Thyroid gland (tissue), 4 donors: ENCODE measurements at regions not wholly inside any gene's neighbourhood (a gene's known extent, or its start where the extent isn't known, plus 50 kb on each side); places are given as distances from the start of the nearest gene placed in this dataset.
"Not testable (repeated sequence)": the region's sequence is repeated elsewhere in the genome, so short reads cannot be mapped to it uniquely, and the experiment has no call there.

Experiments
- DNase-seq, 2 donors: peaks; one replicate each; pipeline ENCODE4 v3.0.0-alpha.2; 2019
- H3K27ac ChIP-seq, 3 donors: fragments of 200-600 bp; sonication (generic); 1 replicate in 2 of 3; 2 replicates in 1 of 3; pipeline ENCODE4 v1.5.1; 2016 to 2019; ENCODE audit warnings: mild to moderate bottlenecking in 1 of 3, moderate library complexity in 1 of 3
- H3K27me3 ChIP-seq: fragments of 200-600 bp; sonication (generic); one replicate; pipeline ENCODE4 v1.5.1; 2019
- H3K36me3 ChIP-seq, 2 donors: fragments of 200-600 bp; sonication (generic); one replicate each; pipeline ENCODE4 v1.5.1; 2016 to 2019
- H3K4me1 ChIP-seq, 2 donors: fragments of 200-600 bp; sonication (generic); one replicate each; pipeline ENCODE4 v1.5.1; 2017 to 2019
- H3K4me3 ChIP-seq, 3 donors: fragments of 200-600 bp; sonication (generic); replicated peaks in 1 of 3; 1 replicate in 2 of 3; 2 replicates in 1 of 3; pipeline ENCODE4 v1.5.1; 2016; ENCODE audit warnings: mild to moderate bottlenecking in 1 of 3
- H3K9me3 ChIP-seq: fragments of 200-600 bp; sonication (generic); one replicate; pipeline ENCODE4 v1.5.1; 2017
- CTCF ChIP-seq, 6 experiments: fragments of 200-600 bp in 3 of 6; fragments of 450-650 bp in 3 of 6; sonication (generic) in 3 of 6; IDR thresholded peaks; one replicate each; pipeline ENCODE4 v1.5.1; 2016 to 2019; ENCODE audit warnings: antibody characterized with exemption in 6 of 6, mild to moderate bottlenecking in 2 of 6, inconsistent platforms in 1 of 6, moderate library complexity in 1 of 6
- POLR2A ChIP-seq, 2 donors: fragments of 450-650 bp; IDR thresholded peaks; one replicate each; pipeline ENCODE4 v1.6.1; 2017; ENCODE audit warnings: antibody characterized with exemption in 2 of 2, mild to moderate bottlenecking in 2 of 2, moderate library complexity in 1 of 2
- WGBS, 2 donors: methylation state at CpG; one replicate each; pipeline ENCODE4 v1.1.5; 2017; 5-methylcytosine and 5-hydroxymethylcytosine counted together
- intact Hi-C: fragments of 100-400 bp; cut with DNase I; formaldehyde crosslinking; loops from one replicate; pipeline ENCODE4 v1.15.1; 2023

- H3K9me3 ChIP-seq, result no peaks in the 10 kb centered on the region
- TF ChIP-seq CTCF (IDR thresholded peaks at IDR 0.05), result no peak
- TF ChIP-seq POLR2A (IDR thresholded peaks at IDR 0.05), result no peak
- WGBS, 2 donors, result 68 to 72% methylated on average over 6 of the region's 6 CpGs
- H3K4me3 ChIP-seq, result no peak overlapping the region
- no peaks in the 10 kb centered on the region for H3K27me3 ChIP-seq
- intact Hi-C loops, result no loop called here
- H3K4me1 ChIP-seq, result no peaks in the 10 kb centered on the region
- no peaks in the 10 kb centered on the region for H3K36me3 ChIP-seq
- no peak for DNase-seq
- no peak overlapping the region for H3K27ac ChIP-seq
Measured at GRCh38 chr1:118291661-118292060, 106.6 kb upstream of the SPAG17 start.

GRCh38 chr1:118290571-118290970 is 105.5 kb upstream of the SPAG17 start:
- Histone ChIP-seq H3K36me3 (no peaks in the 10 kb centered on the region), H3K9me3 (no peaks in the 10 kb centered on the region), H3K27ac (no peak overlapping the region), H3K27me3 (no peaks in the 10 kb centered on the region), H3K4me3 (no peak overlapping the region), H3K4me1 (no peaks in the 10 kb centered on the region)
- no peak for TF ChIP-seq POLR2A (IDR thresholded peaks at IDR 0.05)
- no peak for TF ChIP-seq CTCF (IDR thresholded peaks at IDR 0.05)
- 88 to 89% methylated on average over 6 of the region's 6 CpGs for WGBS, 2 donors
- intact Hi-C loops, result no loop called here
- DNase-seq, result no peak

- intact Hi-C loops, result no loop called here
- H3K36me3 ChIP-seq, result no peaks in the 10 kb centered on the region
- H3K27me3 ChIP-seq, result no peaks in the 10 kb centered on the region
- H3K4me3 ChIP-seq, result no peak overlapping the region
- H3K4me1 ChIP-seq, result no peaks in the 10 kb centered on the region
- H3K9me3 ChIP-seq, result no peaks in the 10 kb centered on the region
- 86 to 88% methylated on average over 4 of the region's 4 CpGs for WGBS, 2 donors
- H3K27ac ChIP-seq, result no peak overlapping the region
- no peak for TF ChIP-seq POLR2A (IDR thresholded peaks at IDR 0.05)
- no peak for TF ChIP-seq CTCF (IDR thresholded peaks at IDR 0.05)
- no peak for DNase-seq
Measured at GRCh38 chr1:118290046-118290445, 105.0 kb upstream of the SPAG17 start.

- 84 to 95% methylated on average over 10 of the region's 10 CpGs for WGBS, 2 donors
- H3K4me3 ChIP-seq, H3K36me3 ChIP-seq, H3K27ac ChIP-seq, intact Hi-C loops, DNase-seq, H3K4me1 ChIP-seq, H3K27me3 ChIP-seq, H3K9me3 ChIP-seq: not testable (repeated sequence)
Measured at GRCh38 chr1:118280656-118281055, 95.6 kb upstream of the SPAG17 start.

GRCh38 chr1:118275472-118276115 is 90.6 kb upstream of the SPAG17 start:
- H3K27ac ChIP-seq, result no peak overlapping the region
- intact Hi-C loops, result no loop called here
- DNase-seq, result no peak
- WGBS, 2 donors, result 69 to 74% methylated on average over 8 of the region's 8 CpGs
- H3K4me1 ChIP-seq, result no peaks in the 10 kb centered on the region
- H3K27me3 ChIP-seq, result no peaks in the 10 kb centered on the region
- no peak for TF ChIP-seq CTCF (IDR thresholded peaks at IDR 0.05)
- no peak for TF ChIP-seq POLR2A (IDR thresholded peaks at IDR 0.05)
- no peaks in the 10 kb centered on the region for H3K36me3 ChIP-seq
- no peak overlapping the region for H3K4me3 ChIP-seq
- no peaks in the 10 kb centered on the region for H3K9me3 ChIP-seq

- Histone ChIP-seq H3K27me3 (no peaks in the 10 kb centered on the region), H3K36me3 (no peaks in the 10 kb centered on the region), H3K4me1 (no peaks in the 10 kb centered on the region), H3K4me3 (no peak overlapping the region), H3K9me3 (no peaks in the 10 kb centered on the region), H3K27ac (no peak overlapping the region)
- TF ChIP-seq POLR2A (IDR thresholded peaks at IDR 0.05) (no peak), CTCF (IDR thresholded peaks at IDR 0.05) (no peak)
- no peak for DNase-seq
- intact Hi-C loops, result no loop called here
- WGBS, 2 donors, result 73 to 91% methylated on average over 5 of the region's 5 CpGs
Measured at GRCh38 chr1:118272884-118273283, 87.9 kb upstream of the SPAG17 start.
